Epithelial cell of esophagus (primary cell): ENCODE measurements at regions not wholly inside any gene's neighbourhood (a gene's known extent, or its start where the extent isn't known, plus 50 kb on each side); places are given as distances from the start of the nearest gene placed in this dataset.
"Not testable (repeated sequence)": the region's sequence is repeated elsewhere in the genome, so short reads cannot be mapped to it uniquely, and the experiment has no call there.

Experiments used
- DNase-seq: peaks from one replicate; pipeline ENCODE4 v3.0.0; 2010; ENCODE audit warnings: low read depth
- H3K4me3 ChIP-seq: 2 replicates; pipeline ENCODE4 v1.5.1; 2011; ENCODE audit warnings: mild to moderate bottlenecking, low read length, control low read depth
- CTCF ChIP-seq: IDR thresholded peaks from 2 replicates; pipeline ENCODE4 v1.5.1; 2011; ENCODE audit warnings: low read depth, mild to moderate bottlenecking, low read length, control low read depth, inconsistent platforms; ENCODE audit not compliant: insufficient read depth; ENCODE audit errors: missing control alignments

DNA sequence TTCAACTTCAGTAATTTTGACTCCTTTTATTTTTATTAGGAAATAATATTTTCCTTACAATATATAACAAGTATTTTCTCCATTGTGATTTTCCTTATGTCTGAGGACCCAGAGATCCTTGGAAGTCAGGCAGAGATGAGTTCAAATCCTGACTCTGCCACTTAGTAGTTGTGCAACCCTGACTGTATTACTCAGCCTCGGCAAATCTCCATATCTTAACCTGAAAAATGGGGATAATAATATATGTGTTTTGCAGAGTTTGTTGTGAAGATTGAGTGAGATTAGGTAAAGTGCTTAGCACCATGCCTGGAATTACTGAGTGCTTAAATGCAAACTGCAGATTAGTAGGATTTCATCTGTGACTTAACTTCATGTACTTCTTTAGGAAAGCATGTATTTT is 120.5 kb upstream of the KLF14 start:
- no peak for TF ChIP-seq CTCF
- no peak for DNase-seq
- H3K4me3 ChIP-seq, result no peak overlapping the region

DNA sequence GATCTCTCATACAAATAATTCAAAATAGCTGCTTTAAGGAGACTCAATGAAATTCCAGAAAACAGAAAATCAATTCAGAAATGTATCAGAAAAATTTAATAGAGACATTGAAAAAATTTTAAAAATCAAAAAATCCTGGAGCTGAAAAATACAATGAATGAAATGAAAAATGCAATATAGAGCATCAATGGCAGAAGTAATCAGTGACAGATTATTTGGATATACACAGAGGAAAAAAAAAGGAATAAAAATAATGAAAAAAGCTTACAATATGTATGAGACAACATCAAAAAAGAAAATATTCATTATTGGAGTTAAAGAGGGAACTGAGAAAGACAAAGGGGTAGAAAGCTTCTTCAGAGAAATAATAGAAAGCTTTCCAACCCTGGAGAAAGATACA is 122.9 kb upstream of the KLF14 start:
- no peak for DNase-seq
- H3K4me3 ChIP-seq, result no peak overlapping the region
- no peak for TF ChIP-seq CTCF

DNA sequence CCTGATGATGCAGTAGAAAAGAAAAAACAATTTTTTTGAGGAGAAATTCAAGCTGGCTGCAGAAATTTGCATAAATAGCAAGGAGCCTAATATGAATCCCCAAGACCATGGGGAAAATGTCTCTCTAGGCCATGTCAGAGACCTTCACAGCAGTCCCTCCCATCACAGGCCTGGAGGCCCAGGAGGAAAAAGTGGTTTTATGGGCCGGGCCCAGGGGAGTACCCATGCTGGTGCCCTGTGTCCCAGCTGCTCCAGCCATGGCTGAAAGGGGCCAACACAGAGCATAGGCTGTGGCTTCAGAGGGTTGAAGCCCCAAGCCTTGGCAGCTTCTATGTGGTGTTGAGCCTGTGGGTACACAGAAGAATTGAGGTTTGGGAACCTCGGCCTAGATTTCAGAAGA is 126.8 kb upstream of the KLF14 start:
- H3K4me3 ChIP-seq, DNase-seq: not testable (repeated sequence)

DNA sequence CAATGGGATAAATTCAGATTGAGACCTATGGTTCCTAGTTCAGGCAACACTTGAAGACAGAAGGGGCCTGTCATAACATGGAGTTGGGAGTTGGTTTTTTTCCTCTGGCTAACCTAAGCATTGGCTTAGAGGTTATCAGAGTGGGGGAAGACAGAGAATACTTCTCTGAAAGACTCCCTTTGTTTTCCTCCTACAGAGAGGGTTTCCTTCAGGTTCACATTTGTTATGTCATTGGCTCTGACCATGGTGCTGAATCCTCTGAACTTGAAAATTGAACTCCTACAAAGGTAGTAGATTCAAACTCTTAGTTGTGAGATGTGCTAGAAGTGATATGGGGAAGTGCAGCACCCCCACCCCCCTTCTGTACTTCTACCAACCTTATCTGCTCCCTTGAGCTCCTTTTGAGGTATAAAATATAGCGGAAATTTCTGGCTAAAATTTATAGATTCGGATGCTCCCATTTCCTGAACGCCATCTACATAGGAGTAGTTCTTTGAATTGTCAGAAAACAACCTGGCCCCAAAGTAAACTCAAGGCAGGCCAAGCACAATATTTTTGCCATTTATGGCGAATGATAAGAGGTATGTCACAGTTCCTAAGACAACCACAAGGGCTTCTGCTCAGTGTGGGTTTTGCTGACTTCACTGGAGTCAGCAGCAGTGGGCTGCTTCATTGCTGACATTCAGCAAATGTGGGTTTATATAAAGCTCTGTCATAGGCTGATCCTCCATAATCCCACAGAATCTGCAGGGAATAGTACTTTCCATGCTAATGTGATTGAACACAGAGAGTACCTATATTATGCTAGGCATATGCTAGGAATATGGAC is 131.6 kb upstream of the KLF14 start:
- no peak for TF ChIP-seq CTCF
- no peak overlapping the region for H3K4me3 ChIP-seq
- DNase-seq, result peak; percentile 50

DNA sequence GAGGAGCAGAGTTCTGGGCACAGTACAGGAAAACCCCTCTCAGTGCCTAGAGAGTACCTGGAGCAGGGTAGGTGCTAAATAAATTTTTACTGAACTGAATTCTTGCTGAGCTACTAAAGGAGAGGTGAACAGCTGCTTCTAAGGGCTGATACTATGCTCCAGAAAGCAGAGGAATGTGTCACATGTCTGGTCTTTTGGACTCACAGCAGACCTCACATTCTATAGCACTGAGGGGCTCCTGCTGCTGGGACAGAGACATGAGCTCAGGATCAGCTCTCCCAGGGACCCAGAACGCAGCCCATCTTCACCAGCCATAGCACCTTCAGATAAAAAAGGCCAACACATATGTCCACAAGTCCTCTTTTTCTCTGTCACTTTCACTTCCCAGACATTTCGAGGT is 133.0 kb upstream of the KLF14 start:
- DNase-seq, result no peak
- no peak overlapping the region for H3K4me3 ChIP-seq
- TF ChIP-seq CTCF, result no peak

GRCh38 chr7:130867581-130868136 is 133.7 kb upstream of the KLF14 start:
- no peak overlapping the region for H3K4me3 ChIP-seq
- no peak for TF ChIP-seq CTCF
- DNase-seq, result no peak

- TF ChIP-seq CTCF, result no peak
- peak; percentile 43 for DNase-seq
- no peak overlapping the region for H3K4me3 ChIP-seq
These were observed 134.1 kb upstream of the KLF14 start for GRCh38 chr7:130868139-130868538.
